Activated naive CD4-positive, alpha-beta T cell treated with anti-CD3 and anti-CD28 coated beads, Interleukin-2, amount 10 ng/mL, durations not matched to agents 7 days and 5 days (primary cell): ENCODE measurements at regions not wholly inside any gene's neighbourhood (a gene's known extent, or its start where the extent isn't known, plus 50 kb on each side); places are given as distances from the start of the nearest gene placed in this dataset.

Experiments
- CTCF ChIA-PET: fragments of 350-600 bp; sonication (Branson Sonifier 250); formaldehyde crosslinking; loops from one replicate; lab custom pipeline; 2021; ENCODE audit warnings: antibody characterized with exemption; lab: Charles Lee
- DNase-seq: peaks from one replicate; pipeline ENCODE4 v3.0.0-alpha.2; 2020
- H3K27ac Mint-ChIP-seq: one replicate; pipeline ENCODE4 v1.8.0; 2021; ENCODE audit warnings: mild to moderate bottlenecking, moderate library complexity, mixed read lengths
- H3K27me3 Mint-ChIP-seq: one replicate; pipeline ENCODE4 v1.8.0; 2021; ENCODE audit warnings: mild to moderate bottlenecking, mixed read lengths
- H3K36me3 Mint-ChIP-seq: one replicate; pipeline ENCODE4 v1.8.0; 2021; ENCODE audit warnings: mixed read lengths
- H3K4me1 Mint-ChIP-seq: one replicate; pipeline ENCODE4 v1.8.0; 2021; ENCODE audit warnings: mixed read lengths
- H3K4me3 Mint-ChIP-seq: one replicate; pipeline ENCODE4 v1.8.0; 2021; ENCODE audit warnings: mild to moderate bottlenecking, moderate library complexity, mixed read lengths
- H3K9me3 Mint-ChIP-seq: one replicate; pipeline ENCODE4 v1.8.0; 2021; ENCODE audit warnings: mixed read lengths

DNA sequence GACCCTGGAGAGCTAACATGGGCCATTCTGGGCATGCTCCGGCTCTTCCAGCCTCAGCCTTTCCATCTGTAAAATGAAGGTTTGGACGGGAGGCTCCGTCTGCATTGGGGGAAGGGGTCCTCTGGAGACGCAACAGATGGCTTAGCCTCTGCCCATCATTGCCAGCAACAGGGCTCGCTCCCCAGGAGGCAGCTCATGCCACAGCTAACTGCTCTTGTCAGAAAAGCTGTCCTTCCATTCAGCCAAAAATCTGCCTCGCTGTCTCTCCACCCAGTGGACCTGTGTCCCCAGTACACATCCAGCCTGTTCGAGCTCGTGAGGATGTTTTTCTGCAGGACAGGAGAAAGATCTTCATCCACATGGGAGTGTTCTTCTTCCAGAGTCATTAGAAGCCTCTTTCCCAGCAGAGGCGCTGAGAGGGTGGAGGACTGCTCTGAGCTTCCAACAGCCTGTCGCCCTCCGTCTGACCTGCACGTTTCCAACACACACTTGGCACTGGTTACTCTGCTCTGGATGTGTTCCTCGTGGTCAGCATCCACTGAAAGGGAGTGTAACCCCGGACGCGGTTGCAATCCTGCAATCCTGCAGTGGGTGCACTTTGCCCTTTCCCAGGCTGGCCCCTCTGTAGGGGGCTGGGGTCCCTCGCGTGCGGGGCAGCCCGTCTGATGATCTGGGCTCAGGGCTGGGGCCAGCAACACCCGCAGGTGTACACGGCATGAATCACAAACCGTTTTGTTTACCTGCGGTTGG lies 1340.9 kb downstream of the TBC1D22A start:
- Mint-ChIP-seq H3K4me3 (no peak overlapping the region), H3K27ac (no peak overlapping the region), H3K4me1 (peaks cover 37% of the 10 kb centered on the region), H3K9me3 (peaks cover 6% of the 10 kb centered on the region), H3K36me3 (peaks cover 5% of the 10 kb centered on the region), H3K27me3 (peaks cover 61% of the 10 kb centered on the region)
- CTCF ChIA-PET = no interaction called here
- DNase-seq = no peak

DNA sequence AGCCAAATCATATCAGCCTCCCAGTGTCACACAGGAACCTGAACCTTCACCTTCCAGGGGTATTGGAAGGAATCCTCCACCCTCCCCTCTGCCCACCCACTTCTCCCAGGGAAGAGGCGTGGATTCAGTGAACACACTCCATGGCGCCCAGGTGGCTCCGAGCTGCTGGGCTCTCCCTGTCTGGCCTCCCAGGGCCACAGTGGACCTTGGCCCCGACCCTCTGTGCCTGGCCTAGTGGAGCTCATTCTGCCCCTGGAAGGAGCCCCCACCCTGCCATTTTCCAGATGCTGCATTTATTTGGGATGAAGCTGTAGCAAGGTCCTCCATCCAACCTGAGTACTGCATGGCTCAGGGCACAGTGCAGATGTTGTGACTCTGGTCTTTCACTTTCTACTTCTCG lies 1340.1 kb downstream of the TBC1D22A start:
- CTCF ChIA-PET = no interaction called here
- Mint-ChIP-seq H3K9me3 (peaks cover 12% of the 10 kb centered on the region), H3K36me3 (peaks cover 10% of the 10 kb centered on the region), H3K27me3 (peaks cover 61% of the 10 kb centered on the region), H3K4me3 (no peak overlapping the region), H3K27ac (no peak overlapping the region), H3K4me1 (peaks cover 44% of the 10 kb centered on the region)
- no peak for DNase-seq

DNA sequence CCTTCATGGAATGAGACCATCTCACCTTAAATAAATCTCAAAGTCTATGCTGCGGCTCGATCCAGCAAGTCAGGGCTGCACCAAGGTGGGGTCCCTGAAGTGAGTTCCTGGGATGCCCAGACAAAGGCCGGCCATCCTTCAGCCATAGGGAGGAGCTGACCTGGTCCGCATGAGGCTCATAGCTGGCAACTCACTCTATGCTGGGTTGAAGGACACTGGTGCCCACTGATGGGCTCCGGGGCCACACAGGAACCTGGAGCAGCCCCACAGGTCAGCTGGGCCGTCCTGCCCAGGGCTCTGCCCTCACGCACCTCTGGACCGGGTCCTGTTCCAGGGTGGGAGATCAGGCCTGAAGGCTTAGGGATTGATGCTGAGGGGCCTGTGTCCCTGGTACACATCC lies 1339.3 kb downstream of the TBC1D22A start:
- Mint-ChIP-seq H3K9me3 (peaks cover 12% of the 10 kb centered on the region), H3K27ac (no peak overlapping the region), H3K4me3 (no peak overlapping the region), H3K36me3 (peaks cover 13% of the 10 kb centered on the region), H3K27me3 (peaks cover 58% of the 10 kb centered on the region), H3K4me1 (peaks cover 49% of the 10 kb centered on the region)
- CTCF ChIA-PET = no interaction called here
- DNase-seq = no peak

DNA sequence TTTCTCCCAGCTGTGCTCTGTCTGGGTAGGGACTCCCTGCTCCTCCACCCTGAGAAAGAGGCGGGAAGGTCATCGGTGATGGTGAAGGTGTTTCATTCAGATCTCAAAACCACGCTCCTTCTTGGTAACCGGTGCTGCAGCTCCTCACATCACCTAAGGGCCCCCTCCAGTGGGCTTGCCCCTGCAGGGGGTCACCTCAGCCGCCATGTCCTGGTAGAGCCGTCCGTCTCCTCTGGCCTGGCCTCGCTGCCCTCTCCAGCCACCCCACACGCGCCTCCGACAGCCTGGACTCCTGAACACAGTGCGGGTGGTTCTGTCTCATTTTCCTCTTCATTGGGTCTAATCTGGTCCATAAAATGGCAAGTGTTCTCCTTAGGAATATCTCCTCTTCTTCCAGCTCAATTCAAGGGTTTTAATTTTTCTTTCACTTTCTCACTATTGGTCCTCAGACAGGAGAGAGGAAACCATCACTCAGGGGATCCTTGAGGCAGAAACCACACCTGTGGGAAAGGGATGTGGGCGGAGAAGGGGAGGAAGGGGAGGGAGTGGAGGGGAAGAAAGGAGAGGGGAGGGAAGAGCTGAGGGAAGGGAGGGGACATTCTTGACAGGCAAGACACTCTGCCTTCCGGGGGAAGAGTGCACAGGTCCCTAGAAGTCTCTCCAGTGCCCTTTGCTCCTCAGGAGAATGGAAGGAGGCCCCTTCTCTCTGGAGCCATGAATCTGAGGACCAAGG lies 1338.4 kb downstream of the TBC1D22A start:
- no peak for DNase-seq
- CTCF ChIA-PET = no interaction called here
- peak overlapping the region; percentile 31 for H3K4me3 Mint-ChIP-seq
- H3K27ac Mint-ChIP-seq = peak overlapping the region; percentile 85
- peaks cover 55% of the 10 kb centered on the region for H3K27me3 Mint-ChIP-seq
- peaks cover 13% of the 10 kb centered on the region for H3K36me3 Mint-ChIP-seq
- H3K9me3 Mint-ChIP-seq = peaks cover 12% of the 10 kb centered on the region
- peaks cover 51% of the 10 kb centered on the region for H3K4me1 Mint-ChIP-seq

DNA sequence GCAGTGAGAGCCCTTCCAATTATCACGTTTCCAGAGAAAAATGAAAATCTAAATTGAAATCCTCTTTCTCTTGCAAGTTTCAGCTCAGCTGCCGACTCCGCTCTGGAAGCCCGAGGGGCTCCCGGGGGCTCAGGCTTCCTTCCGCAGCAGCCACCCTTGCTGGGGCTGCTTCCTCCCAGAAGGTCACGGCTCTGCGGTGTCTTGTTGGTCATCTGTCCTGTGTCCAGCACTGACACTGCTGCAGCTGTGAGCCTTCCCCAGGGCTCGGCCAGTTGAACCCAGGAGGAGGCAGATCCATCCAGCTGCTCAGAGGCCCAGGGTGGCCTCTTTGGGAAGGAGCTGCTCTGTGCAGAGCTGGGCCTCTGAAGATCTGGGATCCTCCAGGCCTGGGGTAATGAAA lies 1337.2 kb downstream of the TBC1D22A start:
- CTCF ChIA-PET = no interaction called here
- H3K27ac Mint-ChIP-seq = peak overlapping the region; percentile 98
- peaks cover 13% of the 10 kb centered on the region for H3K36me3 Mint-ChIP-seq
- H3K4me1 Mint-ChIP-seq = peaks cover 56% of the 10 kb centered on the region
- peaks cover 12% of the 10 kb centered on the region for H3K9me3 Mint-ChIP-seq
- no peak overlapping the region for H3K4me3 Mint-ChIP-seq
- no peak for DNase-seq
- H3K27me3 Mint-ChIP-seq = peaks cover 54% of the 10 kb centered on the region

DNA sequence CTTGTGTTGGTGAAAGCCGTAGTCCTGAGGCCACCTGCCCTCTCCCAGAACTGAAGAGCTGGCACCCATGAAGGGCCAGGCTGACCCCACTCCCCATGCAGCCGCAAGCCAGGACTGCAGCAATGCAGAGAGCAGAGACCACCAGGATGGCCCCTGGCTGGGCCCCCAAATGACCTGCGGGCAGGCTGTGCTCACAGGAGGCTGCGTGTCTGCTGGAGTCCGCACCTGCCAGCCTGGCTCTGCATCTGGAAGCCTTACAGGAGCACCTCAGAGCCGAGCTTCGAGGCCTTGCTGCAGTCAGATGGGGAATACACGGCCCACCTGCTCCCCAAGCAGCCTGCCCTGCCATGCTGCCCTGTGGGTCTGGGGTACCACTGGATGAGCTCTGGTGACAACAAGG lies 1336.8 kb downstream of the TBC1D22A start:
- Mint-ChIP-seq H3K27ac (peak overlapping the region; percentile 98), H3K27me3 (peaks cover 51% of the 10 kb centered on the region), H3K4me1 (peaks cover 56% of the 10 kb centered on the region), H3K36me3 (peaks cover 13% of the 10 kb centered on the region), H3K9me3 (peaks cover 12% of the 10 kb centered on the region), H3K4me3 (no peak overlapping the region)
- no peak for DNase-seq
- CTCF ChIA-PET = no interaction called here

DNA sequence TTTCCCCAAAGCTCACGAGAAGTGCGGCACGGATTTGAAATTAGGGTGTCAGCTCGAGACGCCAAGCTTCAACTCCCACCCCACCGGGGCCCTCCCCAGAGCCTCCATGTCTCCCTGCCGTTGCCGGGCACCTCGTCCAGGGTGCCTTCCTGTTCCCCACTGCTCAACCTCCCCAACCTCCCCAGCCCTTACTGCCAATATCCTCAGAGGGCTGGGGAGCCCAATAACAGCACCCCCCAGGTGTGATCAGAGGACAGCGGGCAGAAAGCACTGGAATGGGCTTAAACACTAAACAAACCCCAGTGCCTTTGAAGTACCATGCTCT lies 1336.4 kb downstream of the TBC1D22A start:
- H3K9me3 Mint-ChIP-seq = peaks cover 12% of the 10 kb centered on the region
- DNase-seq = no peak
- H3K36me3 Mint-ChIP-seq = peaks cover 13% of the 10 kb centered on the region
- H3K4me3 Mint-ChIP-seq = no peak overlapping the region
- H3K27ac Mint-ChIP-seq = peak overlapping the region; percentile 98
- peaks cover 49% of the 10 kb centered on the region for H3K27me3 Mint-ChIP-seq
- CTCF ChIA-PET = no interaction called here
- H3K4me1 Mint-ChIP-seq = peaks cover 56% of the 10 kb centered on the region

DNA sequence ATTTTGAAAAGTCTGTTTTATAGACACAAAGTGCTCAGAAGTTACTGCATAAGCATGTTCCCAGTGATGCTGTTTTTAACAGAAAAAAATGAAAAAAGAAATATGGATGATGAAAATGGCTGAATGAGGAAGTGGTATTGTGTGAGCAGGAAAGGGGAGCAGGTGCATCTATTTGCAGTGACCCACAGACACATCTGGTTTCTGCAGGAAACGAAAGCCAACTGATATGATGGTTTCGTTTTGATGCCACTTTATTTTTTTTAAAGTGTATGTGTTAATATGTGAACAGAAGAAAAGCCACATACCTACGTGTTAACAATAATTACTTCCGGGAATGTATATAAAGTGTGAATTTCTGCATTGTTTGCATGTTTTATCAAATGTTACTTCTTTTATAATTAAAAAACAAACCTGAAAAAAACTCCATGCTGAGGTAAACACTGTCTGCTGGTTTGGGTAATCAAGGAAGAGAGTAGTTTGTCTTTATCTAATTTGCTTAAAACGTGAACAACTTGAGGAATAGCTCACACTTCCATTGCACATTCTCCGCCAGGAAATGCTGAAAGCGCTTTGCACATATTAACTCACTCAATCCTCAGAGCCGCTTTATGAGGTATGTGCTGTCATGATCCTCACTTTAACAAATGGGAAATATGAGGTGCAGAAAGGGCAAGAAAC lies 1335.9 kb downstream of the TBC1D22A start:
- peaks cover 12% of the 10 kb centered on the region for H3K9me3 Mint-ChIP-seq
- peak overlapping the region; percentile 98 for H3K27ac Mint-ChIP-seq
- peaks cover 49% of the 10 kb centered on the region for H3K27me3 Mint-ChIP-seq
- DNase-seq = peak; percentile 59
- peaks cover 13% of the 10 kb centered on the region for H3K36me3 Mint-ChIP-seq
- peak overlapping the region; percentile 29 for H3K4me3 Mint-ChIP-seq
- peaks cover 56% of the 10 kb centered on the region for H3K4me1 Mint-ChIP-seq
- CTCF ChIA-PET = no interaction called here

DNA sequence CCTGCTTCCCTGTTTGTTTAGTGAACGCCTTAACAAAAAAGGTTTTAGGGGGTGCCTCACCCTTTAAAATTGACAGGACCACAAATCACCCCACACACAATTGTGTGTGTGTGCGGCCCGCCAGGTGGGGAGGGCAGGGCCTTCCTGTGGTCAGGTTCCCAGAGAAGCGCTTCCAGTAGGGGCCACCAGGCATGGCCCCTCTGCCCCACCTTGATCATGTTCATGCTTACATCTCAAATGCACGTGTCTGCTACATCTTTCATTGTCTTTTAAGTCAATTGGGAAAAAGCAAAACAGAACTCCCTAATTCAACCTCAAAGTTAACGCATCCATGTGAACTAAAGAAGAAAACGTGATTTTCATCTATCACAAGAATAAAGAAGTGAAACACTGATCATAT lies 1335.3 kb downstream of the TBC1D22A start:
- Mint-ChIP-seq H3K4me1 (peaks cover 56% of the 10 kb centered on the region), H3K36me3 (peaks cover 13% of the 10 kb centered on the region), H3K9me3 (peaks cover 10% of the 10 kb centered on the region), H3K27me3 (peaks cover 47% of the 10 kb centered on the region), H3K27ac (peak overlapping the region; percentile 98), H3K4me3 (peak overlapping the region; percentile 29)
- CTCF ChIA-PET = no interaction called here
- no peak for DNase-seq

DNA sequence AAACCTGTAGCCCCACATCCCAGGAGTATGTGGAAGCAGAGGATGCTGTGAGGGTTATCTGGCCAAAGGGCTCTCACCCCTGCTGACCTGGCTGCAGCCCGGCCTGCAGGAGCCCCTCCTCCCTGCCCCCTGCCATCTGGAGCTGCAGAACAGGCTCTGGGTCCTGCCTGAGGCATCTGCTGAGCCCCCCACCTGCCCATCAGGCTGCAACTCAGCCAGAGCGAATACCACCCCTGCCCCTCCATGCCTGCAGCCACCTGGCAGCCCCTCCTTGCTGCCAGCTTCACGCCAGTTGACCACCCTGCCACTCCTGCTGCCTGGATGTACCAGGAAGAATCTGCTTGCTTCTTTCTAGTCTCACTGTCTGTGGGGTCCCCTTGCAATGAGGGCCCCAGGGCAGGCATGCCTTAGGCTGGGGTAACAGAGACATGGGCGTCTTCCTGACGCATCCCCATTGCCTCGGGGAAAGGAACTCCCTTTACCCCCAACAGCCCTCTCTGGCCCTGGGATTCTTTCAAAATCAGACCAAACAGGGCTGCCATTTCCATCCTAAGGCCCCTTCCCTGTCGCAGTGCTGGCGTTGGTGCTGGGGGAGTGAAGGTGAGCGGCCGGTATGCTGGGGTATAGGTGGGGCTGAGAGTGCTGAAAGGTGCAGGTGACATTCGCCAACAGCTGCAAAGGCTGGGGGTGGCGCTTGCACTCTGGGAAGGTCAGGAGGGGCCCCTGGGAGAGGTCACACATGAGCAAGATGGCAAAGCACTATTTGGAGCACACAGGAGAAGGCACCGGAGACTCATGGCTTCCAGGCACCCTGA lies 1334.6 kb downstream of the TBC1D22A start:
- peaks cover 9% of the 10 kb centered on the region for H3K9me3 Mint-ChIP-seq
- peak overlapping the region; percentile 86 for H3K27ac Mint-ChIP-seq
- no peak overlapping the region for H3K4me3 Mint-ChIP-seq
- peaks cover 12% of the 10 kb centered on the region for H3K36me3 Mint-ChIP-seq
- CTCF ChIA-PET = no interaction called here
- peaks cover 55% of the 10 kb centered on the region for H3K4me1 Mint-ChIP-seq
- H3K27me3 Mint-ChIP-seq = peaks cover 49% of the 10 kb centered on the region
- no peak for DNase-seq

DNA sequence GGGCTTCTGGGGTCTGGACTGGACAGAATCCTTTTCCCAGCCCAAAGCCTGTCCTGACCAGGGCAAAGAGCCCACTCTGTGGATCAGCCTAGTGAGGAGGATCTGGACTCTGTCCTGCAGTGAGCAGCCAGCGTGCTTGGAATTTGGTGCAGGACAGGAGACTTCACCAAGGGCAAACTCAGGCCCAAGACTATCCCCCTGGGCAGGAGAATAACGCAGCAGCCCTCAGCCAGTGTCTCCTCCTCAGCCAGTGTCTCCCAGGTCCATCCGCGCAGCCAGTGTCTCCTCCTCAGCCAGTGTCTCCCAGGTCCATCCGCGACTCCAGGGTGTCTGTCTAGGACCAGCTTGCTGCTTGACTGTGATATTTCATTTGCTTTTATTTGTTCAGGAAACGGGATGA lies 1334.0 kb downstream of the TBC1D22A start:
- Mint-ChIP-seq H3K4me1 (peaks cover 51% of the 10 kb centered on the region), H3K27ac (no peak overlapping the region), H3K36me3 (peaks cover 11% of the 10 kb centered on the region), H3K4me3 (no peak overlapping the region), H3K9me3 (peaks cover 7% of the 10 kb centered on the region), H3K27me3 (peaks cover 52% of the 10 kb centered on the region)
- DNase-seq = no peak
- CTCF ChIA-PET = no interaction called here

DNA sequence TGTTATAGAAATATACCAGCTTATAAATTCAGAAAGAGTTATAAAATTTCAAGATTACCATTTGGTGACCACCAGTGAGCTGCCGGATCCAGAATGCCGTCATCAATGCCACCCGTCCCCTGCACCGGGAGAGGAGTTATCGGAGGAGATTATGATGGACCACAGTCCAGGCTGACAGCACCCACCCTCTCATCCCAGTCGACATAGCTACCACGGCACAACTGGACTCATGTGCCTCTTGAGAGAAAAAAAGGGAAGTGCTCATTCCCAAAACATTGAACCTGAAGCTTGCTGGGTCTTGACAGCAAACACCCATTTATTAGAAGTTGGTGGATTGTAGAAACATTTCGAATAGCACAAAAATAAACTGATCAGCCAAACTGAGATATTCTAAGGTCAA lies 1331.5 kb downstream of the TBC1D22A start:
- Mint-ChIP-seq H3K27me3 (peaks cover 66% of the 10 kb centered on the region), H3K4me3 (no peak overlapping the region), H3K27ac (no peak overlapping the region), H3K4me1 (peaks cover 29% of the 10 kb centered on the region), H3K36me3 (peaks cover 8% of the 10 kb centered on the region), H3K9me3 (peaks cover 5% of the 10 kb centered on the region)
- no peak for DNase-seq
- CTCF ChIA-PET = no interaction called here

DNA sequence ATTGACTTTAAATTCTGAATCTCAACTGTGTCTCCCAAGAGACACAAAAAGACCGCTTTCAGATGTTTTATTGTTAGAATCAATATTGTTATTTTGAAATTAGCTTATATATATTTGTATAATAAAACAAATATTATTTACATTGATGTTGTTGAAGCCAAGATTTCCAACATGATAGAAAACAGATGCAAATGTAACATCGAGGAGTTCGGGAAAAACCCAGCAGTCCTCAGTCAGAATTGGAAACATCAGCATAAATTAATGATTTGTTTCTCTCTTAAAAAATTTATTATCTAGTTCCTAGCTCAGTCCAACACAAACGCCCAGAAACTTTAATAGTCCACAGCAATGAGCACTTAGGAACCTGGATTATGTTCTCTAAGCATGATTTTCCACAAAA lies 1330.4 kb downstream of the TBC1D22A start:
- CTCF ChIA-PET = no interaction called here
- Mint-ChIP-seq H3K27ac (no peak overlapping the region), H3K4me1 (peaks cover 18% of the 10 kb centered on the region), H3K4me3 (no peak overlapping the region), H3K27me3 (peaks cover 67% of the 10 kb centered on the region), H3K9me3 (peaks cover 1% of the 10 kb centered on the region), H3K36me3 (peaks cover 5% of the 10 kb centered on the region)
- no peak for DNase-seq

DNA sequence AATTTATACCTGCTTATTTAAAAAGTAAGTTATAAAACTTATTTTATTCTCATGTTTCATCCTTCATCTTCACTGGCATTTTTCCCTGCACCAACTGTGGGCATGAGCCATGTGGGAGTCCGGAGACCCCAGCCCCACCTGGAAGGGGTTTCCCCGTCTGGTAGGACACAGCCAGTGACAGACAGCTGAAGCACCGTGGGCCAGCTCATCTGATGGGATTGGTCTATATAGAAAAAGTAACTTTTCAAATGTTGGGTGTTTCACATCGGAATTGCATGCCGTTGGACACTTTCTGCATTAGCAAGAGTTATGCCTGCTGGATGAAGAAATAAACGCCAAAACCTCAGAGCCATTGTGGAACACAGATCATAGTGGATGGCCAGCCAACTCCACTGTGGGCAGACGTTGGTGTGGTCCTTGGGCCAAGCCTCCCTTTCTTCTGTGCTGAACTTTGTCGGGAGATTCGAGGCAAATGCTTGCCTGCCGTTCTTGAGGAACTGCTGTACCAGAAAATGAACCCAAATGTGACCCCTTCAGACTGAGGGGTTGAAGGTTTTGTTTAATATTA lies 1329.3 kb downstream of the TBC1D22A start:
- peaks cover 10% of the 10 kb centered on the region for H3K4me1 Mint-ChIP-seq

More for the DNA sequence above, 1329.3 kb downstream of the TBC1D22A start:
- Mint-ChIP-seq H3K4me3 (no peak overlapping the region), H3K27ac (no peak overlapping the region), H3K36me3 (no peaks in the 10 kb centered on the region), H3K27me3 (peaks cover 71% of the 10 kb centered on the region), H3K9me3 (no peaks in the 10 kb centered on the region)
- CTCF ChIA-PET = no interaction called here
- peak; percentile 3 for DNase-seq
